Mononuclear cell (primary cell): ENCODE measurements at regions not wholly inside any gene's neighbourhood (a gene's known extent, or its start where the extent isn't known, plus 50 kb on each side); places are given as distances from the start of the nearest gene placed in this dataset.
"Not testable (repeated sequence)": the region's sequence is repeated elsewhere in the genome, so short reads cannot be mapped to it uniquely, and the experiment has no call there.

Experiments used
- H3K27me3 ChIP-seq: 2 replicates; pipeline ENCODE4 v1.6.0; 2011; ENCODE audit warnings: low read length, control low read depth; ENCODE audit not compliant: insufficient read depth
- H3K4me1 ChIP-seq: 2 replicates; pipeline ENCODE4 v1.5.1; 2011; ENCODE audit warnings: mild to moderate bottlenecking, low read length, control low read depth; ENCODE audit not compliant: insufficient read depth
- H3K4me3 ChIP-seq: 2 replicates; pipeline ENCODE4 v1.5.1; 2011; ENCODE audit warnings: mild to moderate bottlenecking, low read length, moderate library complexity
- H3K9me3 ChIP-seq: 2 replicates; pipeline ENCODE4 v1.5.1; 2011; ENCODE audit warnings: low read depth, mild to moderate bottlenecking, control low read depth, low read length

DNA sequence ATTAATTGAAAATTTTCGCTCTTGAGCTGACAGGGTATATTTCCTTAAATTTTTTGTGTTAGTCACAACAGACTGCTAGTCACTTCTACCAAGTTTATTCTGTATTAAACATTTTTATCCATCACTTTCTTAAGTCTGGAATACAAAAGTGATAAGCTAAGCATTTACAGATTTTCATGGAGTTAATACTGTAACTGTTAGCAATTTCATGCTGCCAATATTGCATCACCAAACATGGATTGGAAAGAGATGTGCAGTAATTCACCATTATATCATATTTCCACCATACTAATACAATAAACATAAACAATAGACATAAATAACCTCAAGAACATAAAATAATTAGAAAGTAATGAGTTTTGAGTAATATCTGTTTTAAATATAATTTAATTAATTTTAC lies 854.0 kb upstream of the CITED2 start:
- H3K9me3 ChIP-seq, result no peaks in the 10 kb centered on the region
- no peaks in the 10 kb centered on the region for H3K4me1 ChIP-seq

GRCh38 chr6:140226637-140227036 lies 852.2 kb upstream of the CITED2 start:
- Histone ChIP-seq H3K4me1 (no peaks in the 10 kb centered on the region), H3K4me3 (no peak overlapping the region)

More for the DNA sequence above, 854.0 kb upstream of the CITED2 start:
- Histone ChIP-seq H3K4me3 (no peak overlapping the region), H3K27me3 (no peaks in the 10 kb centered on the region)

GRCh38 chr6:140225701-140226436 lies 851.4 kb upstream of the CITED2 start:
- no peaks in the 10 kb centered on the region for H3K27me3 ChIP-seq
- H3K9me3 ChIP-seq, result no peaks in the 10 kb centered on the region
- H3K4me3 ChIP-seq, result no peak overlapping the region
- no peaks in the 10 kb centered on the region for H3K4me1 ChIP-seq

More at GRCh38 chr6:140226637-140227036, 852.2 kb upstream of the CITED2 start:
- H3K27me3 ChIP-seq, result no peaks in the 10 kb centered on the region
- H3K9me3 ChIP-seq, result no peaks in the 10 kb centered on the region

DNA sequence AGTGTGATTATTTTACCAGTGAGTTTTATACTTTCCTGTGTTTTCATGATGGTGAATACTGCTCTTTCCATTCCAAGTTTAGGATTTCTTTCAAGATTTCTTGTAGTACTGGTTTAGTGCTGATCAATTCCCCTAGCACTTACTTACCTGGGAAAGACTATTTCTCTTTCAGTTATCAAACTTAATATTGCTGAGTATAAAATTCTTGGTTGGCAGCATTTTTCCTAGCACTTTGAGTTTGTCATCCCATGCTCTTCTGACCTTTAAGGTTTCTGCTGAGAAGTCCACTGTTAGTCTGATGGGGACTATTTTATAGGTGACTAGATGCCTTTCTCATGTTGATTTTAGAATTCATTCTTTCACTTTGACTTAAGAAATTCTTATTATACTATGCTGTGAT lies 842.8 kb upstream of the CITED2 start:
- H3K27me3 ChIP-seq, result no peaks in the 10 kb centered on the region
- H3K9me3 ChIP-seq, result peaks cover 26% of the 10 kb centered on the region
- H3K4me1 ChIP-seq, result no peaks in the 10 kb centered on the region
- H3K4me3 ChIP-seq, result no peak overlapping the region

GRCh38 chr6:140209775-140210174 lies 835.3 kb upstream of the CITED2 start:
- H3K9me3 ChIP-seq, result no peaks in the 10 kb centered on the region
- H3K4me1 ChIP-seq, result no peaks in the 10 kb centered on the region
- no peak overlapping the region for H3K4me3 ChIP-seq
- no peaks in the 10 kb centered on the region for H3K27me3 ChIP-seq

DNA sequence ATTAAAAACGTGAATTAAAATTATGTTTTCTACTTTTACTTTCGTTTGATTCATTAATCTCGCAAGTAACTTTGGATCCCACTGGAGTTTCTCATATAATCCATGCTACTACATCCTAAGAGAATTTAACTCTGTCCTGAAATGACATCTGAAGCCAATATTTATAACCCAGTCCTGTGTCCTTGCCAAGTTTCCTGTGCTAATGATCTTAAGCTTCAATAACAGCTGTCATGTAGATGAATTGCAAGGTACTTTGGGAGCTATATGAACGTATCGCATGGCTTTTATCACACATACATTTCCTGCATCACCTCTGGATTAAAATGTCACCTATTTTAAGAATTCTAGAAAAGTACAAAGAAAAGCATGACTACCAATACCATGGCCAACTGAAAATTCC lies 833.8 kb upstream of the CITED2 start:
- Histone ChIP-seq H3K9me3 (no peaks in the 10 kb centered on the region), H3K4me1 (no peaks in the 10 kb centered on the region), H3K4me3 (no peak overlapping the region), H3K27me3 (no peaks in the 10 kb centered on the region)

- Histone ChIP-seq H3K4me3 (no peak overlapping the region), H3K27me3 (no peaks in the 10 kb centered on the region), H3K4me1 (no peaks in the 10 kb centered on the region), H3K9me3 (no peaks in the 10 kb centered on the region)
These were observed 831.5 kb upstream of the CITED2 start for GRCh38 chr6:140205795-140206593.

GRCh38 chr6:140204154-140204553 lies 829.7 kb upstream of the CITED2 start:
- Histone ChIP-seq H3K27me3 (no peaks in the 10 kb centered on the region), H3K4me1 (no peaks in the 10 kb centered on the region), H3K4me3 (no peak overlapping the region), H3K9me3 (no peaks in the 10 kb centered on the region)

DNA sequence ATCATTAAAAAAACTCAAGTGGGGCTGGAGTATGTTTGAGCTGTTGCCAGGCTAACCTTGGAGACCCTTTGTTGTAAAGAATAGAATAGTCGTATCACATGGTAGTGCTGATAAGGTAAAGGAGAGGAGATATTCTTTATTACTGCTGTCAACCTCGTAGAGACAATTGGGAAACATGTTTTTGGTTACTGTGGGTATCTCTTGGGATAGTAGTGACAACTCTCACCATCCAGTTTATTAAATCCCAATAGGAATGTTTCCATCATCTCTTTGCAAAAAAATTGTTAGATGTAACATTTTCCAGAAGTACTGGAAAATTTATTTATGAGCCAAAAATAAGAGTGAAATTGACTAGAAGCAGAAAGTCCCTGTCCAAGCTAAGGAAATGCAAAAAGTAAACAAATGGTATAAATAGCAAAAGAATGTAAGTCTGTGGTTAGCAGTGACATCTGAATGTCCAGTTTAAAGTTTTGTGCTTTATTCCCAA lies 829.3 kb upstream of the CITED2 start:
- H3K27me3 ChIP-seq, result no peaks in the 10 kb centered on the region
- no peak overlapping the region for H3K4me3 ChIP-seq
- no peaks in the 10 kb centered on the region for H3K9me3 ChIP-seq
- H3K4me1 ChIP-seq, result no peaks in the 10 kb centered on the region

- Histone ChIP-seq H3K9me3 (no peaks in the 10 kb centered on the region), H3K4me3 (no peak overlapping the region), H3K4me1 (no peaks in the 10 kb centered on the region), H3K27me3 (no peaks in the 10 kb centered on the region)
These were observed 828.6 kb upstream of the CITED2 start for GRCh38 chr6:140202964-140203515.

- Histone ChIP-seq H3K27me3 (no peaks in the 10 kb centered on the region), H3K4me3 (no peak overlapping the region), H3K9me3 (no peaks in the 10 kb centered on the region), H3K4me1 (no peaks in the 10 kb centered on the region)
These were observed 827.5 kb upstream of the CITED2 start for GRCh38 chr6:140201787-140202458.

- no peaks in the 10 kb centered on the region for H3K27me3 ChIP-seq
- peaks cover 10% of the 10 kb centered on the region for H3K9me3 ChIP-seq
- H3K4me1 ChIP-seq, result no peaks in the 10 kb centered on the region
- no peak overlapping the region for H3K4me3 ChIP-seq
These were observed 818.8 kb upstream of the CITED2 start for GRCh38 chr6:140193269-140193668.

DNA sequence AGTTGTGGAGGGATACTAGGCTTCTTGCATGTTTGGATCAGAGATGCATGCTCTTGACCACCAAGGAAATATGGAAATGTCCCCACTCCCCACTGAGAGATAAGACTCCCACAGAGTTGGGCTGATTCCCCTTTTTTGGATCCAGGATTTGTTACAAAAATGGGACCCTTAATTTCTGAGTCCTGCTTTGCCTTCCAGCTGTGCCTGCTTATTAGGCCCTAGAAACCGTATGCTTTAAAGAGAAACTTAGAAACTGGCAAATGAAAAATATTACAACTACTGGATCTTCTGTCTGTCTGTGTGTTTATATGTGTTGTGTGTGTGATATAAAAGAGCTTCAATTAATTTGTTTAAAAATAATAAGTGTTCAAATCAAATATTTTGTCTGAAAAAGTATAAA lies 817.6 kb upstream of the CITED2 start:
- Histone ChIP-seq H3K9me3 (peaks cover 10% of the 10 kb centered on the region), H3K4me3 (no peak overlapping the region)

DNA sequence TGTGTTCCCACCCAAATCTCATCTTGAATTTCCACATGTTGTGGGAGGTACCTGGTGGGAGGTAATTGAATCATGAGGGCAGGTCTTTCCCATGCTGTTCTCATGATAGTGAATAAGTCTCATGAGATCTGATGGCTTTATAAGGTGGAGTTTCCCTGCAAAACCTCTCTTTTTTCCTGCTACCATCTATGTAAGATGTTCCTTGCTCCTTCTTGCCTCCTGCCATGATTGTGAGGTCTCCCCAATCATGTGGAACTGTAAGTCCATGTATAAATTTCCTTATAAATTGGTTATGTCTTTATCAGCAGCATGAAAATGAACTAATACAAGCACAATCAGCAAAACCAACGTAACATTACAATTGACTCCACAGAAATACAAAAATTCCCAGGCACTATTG lies 814.8 kb upstream of the CITED2 start:
- peaks cover 10% of the 10 kb centered on the region for H3K9me3 ChIP-seq
- not testable (repeated sequence) for H3K4me1 ChIP-seq, H3K27me3 ChIP-seq, H3K4me3 ChIP-seq

More for the DNA sequence above, 817.6 kb upstream of the CITED2 start:
- Histone ChIP-seq H3K27me3 (no peaks in the 10 kb centered on the region), H3K4me1 (no peaks in the 10 kb centered on the region)

GRCh38 chr6:140185991-140186390 lies 811.5 kb upstream of the CITED2 start:
- H3K4me1 ChIP-seq, result no peaks in the 10 kb centered on the region

More at GRCh38 chr6:140185991-140186390, 811.5 kb upstream of the CITED2 start:
- Histone ChIP-seq H3K4me3 (no peak overlapping the region), H3K9me3 (no peaks in the 10 kb centered on the region), H3K27me3 (no peaks in the 10 kb centered on the region)
